22Rv1 (cell line): ENCODE measurements at regions not wholly inside any gene's neighbourhood (a gene's known extent, or its start where the extent isn't known, plus 50 kb on each side); places are given as distances from the start of the nearest gene placed in this dataset.

Source experiments
- CTCF ChIP-seq: fragments of 450-650 bp; IDR thresholded peaks from 2 replicates; pipeline ENCODE4 v1.5.1; 2017; ENCODE audit warnings: mild to moderate bottlenecking
- ZFX ChIP-seq: fragments of 450-650 bp; IDR thresholded peaks from 2 replicates; pipeline ENCODE4 v1.6.1; 2017; ENCODE audit warnings: antibody characterized with exemption, borderline replicate concordance

- TF ChIP-seq CTCF (no peak), ZFX (no peak)
Observed at GRCh38 chr14:87489196-87489819, 503.7 kb downstream of the GALC start.
